ENCODE measurements at regions not wholly inside any gene's neighbourhood (a gene's known extent, or its start where the extent isn't known, plus 50 kb on each side); places are given as distances from the start of the nearest gene placed in this dataset.

GRCh38 chr6:120141601-120142000, 792.0 kb upstream of the MAN1A1 start:
- no peak overlapping the region for H2AK9ac ChIP-seq (replicated peaks; ENCODE audit: low read depth, low read length, poor library complexity)
- dilution Hi-C loops (cut with HindIII; ENCODE audit: low sequenced_read_pairs, unreplicated experiment), result no loop called here
- DNase-seq, result no peak
- no peak overlapping the region for H4K8ac ChIP-seq (ENCODE audit: low read depth in 2 of 2, low read length in 2 of 2)
- no peak overlapping the region for H3K4me2 ChIP-seq (ENCODE audit: low read depth, low read length)
- H3K56ac ChIP-seq (ENCODE audit: extremely low read depth, insufficient read depth, low read length), result no peak overlapping the region
- ChIA-PET CTCF (no interaction called here), POLR2A (ENCODE audit: unreplicated experiment) (no interaction called here)
- no CpG with 5 or more reads among the region's 5 CpGs for WGBS, 2 experiments (ENCODE audit: extremely low coverage in 2 of 2, insufficient read length in 1 of 2)
- H4K5ac ChIP-seq (ENCODE audit: low read depth, low read length), result no peak overlapping the region
- no peak for TF ChIP-seq CTCF (conservative IDR thresholded peaks at IDR 0.05; ENCODE audit: low read depth, low read length)
- TF ChIP-seq, protein P1, sequence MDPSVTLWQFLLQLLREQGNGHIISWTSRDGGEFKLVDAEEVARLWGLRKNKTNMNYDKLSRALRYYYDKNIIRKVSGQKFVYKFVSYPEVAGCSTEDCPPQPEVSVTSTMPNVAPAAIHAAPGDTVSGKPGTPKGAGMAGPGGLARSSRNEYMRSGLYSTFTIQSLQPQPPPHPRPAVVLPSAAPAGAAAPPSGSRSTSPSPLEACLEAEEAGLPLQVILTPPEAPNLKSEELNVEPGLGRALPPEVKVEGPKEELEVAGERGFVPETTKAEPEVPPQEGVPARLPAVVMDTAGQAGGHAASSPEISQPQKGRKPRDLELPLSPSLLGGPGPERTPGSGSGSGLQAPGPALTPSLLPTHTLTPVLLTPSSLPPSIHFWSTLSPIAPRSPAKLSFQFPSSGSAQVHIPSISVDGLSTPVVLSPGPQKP (IDR thresholded peaks at IDR 0.05; ENCODE audit: borderline replicate concordance, low read depth, low read length), result no peak
- TF ChIP-seq RCOR1 (IDR thresholded peaks at IDR 0.05; ENCODE audit: insufficient replicate concordance, low read length), result no peak
- no peak for TF ChIP-seq RFX5 (IDR thresholded peaks at IDR 0.05; ENCODE audit: low read depth, low read length)
- no peak for TF ChIP-seq MAFK (IDR thresholded peaks at IDR 0.05; ENCODE audit: low read depth, low read length)
- no peak for TF ChIP-seq CEBPB (IDR thresholded peaks at IDR 0.05; ENCODE audit: low read depth, low read length)
- TF ChIP-seq MAZ (IDR thresholded peaks at IDR 0.05; ENCODE audit: borderline replicate concordance, low read depth, low read length), result no peak
- TF ChIP-seq FOS (IDR thresholded peaks at IDR 0.05; ENCODE audit: low read depth, low read length), result no peak
- TF ChIP-seq BHLHE40 (IDR thresholded peaks at IDR 0.05; ENCODE audit: low read depth, low read length), result no peak
- no peak for TF ChIP-seq NFE2L2 (IDR thresholded peaks at IDR 0.05; ENCODE audit: low read depth, low read length)
- no peak for TF ChIP-seq USF2 (IDR thresholded peaks at IDR 0.05; ENCODE audit: low read depth, low read length)
- no peak for TF ChIP-seq CHD1 (IDR thresholded peaks at IDR 0.05; ENCODE audit: low read depth, low read length)
- TF ChIP-seq POLR2A (IDR thresholded peaks at IDR 0.05; ENCODE audit: low read depth, low read length), result no peak
- TF ChIP-seq RAD21 (IDR thresholded peaks at IDR 0.05; ENCODE audit: low read length), result no peak
- no peak overlapping the region for H3K4ac ChIP-seq (ENCODE audit: low read depth, low read length)
- no peaks in the 10 kb centered on the region for H3K4me1 ChIP-seq (ENCODE audit: control insufficient read depth, insufficient read depth, low read length)
- H3K9me1 ChIP-seq (ENCODE audit: insufficient read depth, low read length), result no peaks in the 10 kb centered on the region
- no peak overlapping the region for H2BK120ac ChIP-seq (ENCODE audit: low read depth, low read length)
- H3K4me3 ChIP-seq (ENCODE audit: insufficient read depth, low read depth, low read length), result no peak overlapping the region
- no peaks in the 10 kb centered on the region for H4K20me1 ChIP-seq (ENCODE audit: insufficient read depth, low read length)
- no peak overlapping the region for H3K18ac ChIP-seq (ENCODE audit: low read depth, low read length)
- H3K14ac ChIP-seq (replicated peaks; ENCODE audit: low read depth, low read length), result no peak overlapping the region
- peaks cover 2% of the 10 kb centered on the region; the same call in 1 of the 2 replicates for H3K9me3 ChIP-seq (ENCODE audit: control insufficient read depth, insufficient read depth, low read length)
- no peaks in the 10 kb centered on the region for H3K27me3 ChIP-seq (ENCODE audit: control insufficient read depth, insufficient read depth, low read length)
- no peak overlapping the region for H2BK5ac ChIP-seq (ENCODE audit: low read depth, low read length, poor library complexity, severe bottlenecking)
- H2BK20ac ChIP-seq (ENCODE audit: low read depth, low read length), result no peak overlapping the region
- H2AK5ac ChIP-seq (ENCODE audit: low read depth, low read length), result no peak overlapping the region
- no peak for ATAC-seq (ENCODE audit: low read depth)
- H3K27ac ChIP-seq (ENCODE audit: insufficient read depth, low read length), result no peak overlapping the region
- H3K36me3 ChIP-seq (ENCODE audit: control insufficient read depth, insufficient read depth, low read length), result no peaks in the 10 kb centered on the region
- H2BK15ac ChIP-seq (ENCODE audit: low read depth, low read length), result no peak overlapping the region
- no TSS peak for BruUV-seq (replicated peaks)
- no peak overlapping the region for H3K9ac ChIP-seq (ENCODE audit: low read depth, low read length)
- H3K79me1 ChIP-seq (ENCODE audit: low read depth in 1 of 2, low read length in 2 of 2), result no peaks in the 10 kb centered on the region
- H3K23ac ChIP-seq (ENCODE audit: low read depth, low read length), result no peak overlapping the region
- in situ Hi-C loops (cut with MboI; ENCODE audit: low sequenced_read_pairs), result no loop called here
- no peak overlapping the region for H2AFZ ChIP-seq (replicated peaks; ENCODE audit: low read length, poor library complexity)
- no peak overlapping the region for H4K91ac ChIP-seq (ENCODE audit: insufficient read depth, low read depth, low read length)
- intact Hi-C loops (cut with micrococcal nuclease), result no loop called here

Data from IMR-90 (cell line).